HG03558 (cell line): ENCODE measurements at regions not wholly inside any gene's neighbourhood (a gene's known extent, or its start where the extent isn't known, plus 50 kb on each side); places are given as distances from the start of the nearest gene placed in this dataset.
"Not testable (repeated sequence)": the region's sequence is repeated elsewhere in the genome, so short reads cannot be mapped to it uniquely, and the experiment has no call there.

Source experiments
- ATAC-seq: cut with Tn5 transposase; IDR thresholded peaks from one replicate; pipeline ENCODE4 v1.9.1; 2021; ENCODE audit warnings: moderate number of reproducible peaks; ENCODE audit not compliant: unreplicated experiment; ENCODE audit errors: extremely low read depth

DNA sequence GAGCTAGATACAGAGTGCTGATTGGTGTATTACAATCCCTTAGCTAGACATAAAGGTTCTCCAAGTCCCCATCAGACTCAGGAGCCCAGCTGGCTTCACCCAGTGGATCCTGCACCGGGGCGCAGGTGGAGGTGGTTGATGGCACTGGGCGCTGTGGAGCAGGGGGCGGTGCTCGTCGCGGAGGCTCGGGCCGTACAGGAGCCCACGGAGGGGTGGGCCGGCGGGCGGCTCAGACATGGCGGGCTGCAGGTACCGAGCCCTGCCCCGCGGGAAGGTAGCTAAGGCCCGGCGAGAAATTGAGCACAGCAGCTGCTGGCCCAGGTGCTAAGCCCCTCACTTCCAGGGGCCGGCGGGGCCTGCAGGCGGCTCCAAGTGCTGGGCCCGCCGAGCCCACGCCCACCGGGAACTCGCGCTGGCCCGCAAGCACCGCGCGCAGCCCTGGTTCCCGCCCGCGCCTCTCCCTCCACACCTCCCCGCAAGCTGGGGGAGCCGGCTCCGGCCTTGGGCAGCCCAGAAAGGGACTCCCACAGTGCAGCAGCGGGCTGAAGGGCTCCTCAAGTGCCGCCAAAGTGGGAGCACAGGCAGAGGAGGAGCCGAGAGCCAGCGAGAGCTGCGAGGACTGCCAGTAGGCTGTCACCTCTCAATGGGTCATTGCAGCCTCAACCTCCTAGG, 96.4 kb upstream of the MYO10 start:
- not testable (repeated sequence) for ATAC-seq

- not testable (repeated sequence) for ATAC-seq
These were observed 98.9 kb upstream of the MYO10 start for GRCh38 chr5:17034992-17035391.

- ATAC-seq: no peak
These were observed 101.7 kb upstream of the MYO10 start for GRCh38 chr5:17037751-17038150.

GRCh38 chr5:17039170-17039569, 103.1 kb upstream of the MYO10 start:
- no peak for ATAC-seq

- ATAC-seq: no peak
These were observed 106.0 kb upstream of the MYO10 start for GRCh38 chr5:17042041-17042440.

DNA sequence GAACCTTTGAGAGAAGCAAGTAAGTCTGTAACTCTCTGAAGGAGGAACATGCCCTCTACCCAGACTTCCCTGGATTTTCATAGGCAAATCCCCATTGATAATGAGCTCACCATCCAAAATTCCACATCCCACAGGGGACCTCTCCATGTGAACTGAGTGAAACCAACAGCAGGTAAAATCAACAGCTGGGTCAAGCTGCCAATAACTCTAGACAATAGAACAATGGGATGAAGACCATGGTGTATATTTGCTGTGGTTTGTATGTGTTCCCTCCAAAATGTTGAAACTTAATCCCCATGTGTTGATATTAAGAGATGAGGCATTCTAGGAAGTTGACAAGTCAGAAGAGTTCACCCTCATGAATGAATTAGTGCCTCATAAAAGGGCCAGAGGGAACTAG, 110.2 kb upstream of the MYO10 start:
- no peak for ATAC-seq

DNA sequence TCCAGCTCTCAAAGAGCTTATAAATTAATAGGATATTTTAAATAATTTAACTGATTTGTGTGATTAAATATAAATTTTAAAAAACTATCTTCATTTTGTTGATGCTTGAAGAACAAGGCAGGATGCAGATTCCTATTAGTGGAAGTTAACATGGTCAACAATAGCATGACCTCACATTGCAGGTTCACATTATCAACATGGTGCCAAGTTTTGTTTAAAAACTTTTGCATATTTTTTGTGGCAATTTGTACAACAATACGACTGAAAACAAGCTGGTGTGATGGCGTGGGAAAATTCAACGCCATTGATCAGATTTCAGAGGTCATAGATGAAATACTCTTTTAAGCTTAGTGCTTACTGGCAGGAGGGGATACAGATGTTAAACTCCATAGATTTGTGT, 114.1 kb upstream of the MYO10 start:
- no peak for ATAC-seq

- no peak for ATAC-seq
These were observed 118.8 kb upstream of the MYO10 start for GRCh38 chr5:17054911-17055310.

- ATAC-seq: no peak
These were observed 120.1 kb upstream of the MYO10 start for GRCh38 chr5:17056141-17056631.

- no peak for ATAC-seq
These were observed 122.3 kb upstream of the MYO10 start for GRCh38 chr5:17058438-17058837.

GRCh38 chr5:17061973-17062470, 125.9 kb upstream of the MYO10 start:
- no peak for ATAC-seq

DNA sequence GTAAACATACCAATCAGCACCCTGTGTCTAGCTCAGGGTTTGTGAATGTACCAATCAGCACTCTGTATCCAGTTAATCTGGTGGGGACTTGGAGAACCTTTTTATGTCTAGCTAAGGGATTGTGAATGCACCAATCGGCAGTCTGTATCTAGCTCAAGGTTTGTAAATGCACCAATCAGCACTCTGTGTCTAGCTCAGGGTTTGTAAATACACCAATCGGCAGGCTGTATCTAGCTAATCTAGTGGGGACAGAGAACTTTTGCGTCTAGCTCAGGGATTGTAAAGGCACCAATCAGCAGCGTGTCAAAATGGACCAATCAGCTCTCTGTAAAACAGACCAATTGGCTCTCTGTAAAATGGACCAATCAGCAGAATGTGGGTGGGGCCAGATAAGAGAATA, 126.7 kb upstream of the MYO10 start:
- not testable (repeated sequence) for ATAC-seq

DNA sequence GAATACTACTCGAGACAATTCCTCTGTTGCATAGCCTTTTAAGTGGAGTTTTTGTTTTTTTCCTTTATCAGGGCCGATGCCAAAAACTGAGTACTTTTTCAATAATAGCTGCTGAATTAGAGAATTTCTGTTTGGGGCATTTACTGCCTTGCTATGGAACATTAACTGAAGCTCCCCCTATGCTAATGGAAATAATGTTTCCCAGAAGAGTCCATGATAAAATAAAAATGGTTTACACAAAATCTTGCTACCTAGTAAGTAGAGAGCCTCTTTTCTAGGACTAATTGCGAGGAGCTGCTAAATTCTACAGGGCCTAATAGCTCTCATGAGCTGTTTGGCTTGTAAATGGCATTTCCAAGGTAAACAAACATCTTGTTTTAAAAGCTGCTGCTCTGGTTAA, 128.2 kb upstream of the MYO10 start:
- no peak for ATAC-seq

DNA sequence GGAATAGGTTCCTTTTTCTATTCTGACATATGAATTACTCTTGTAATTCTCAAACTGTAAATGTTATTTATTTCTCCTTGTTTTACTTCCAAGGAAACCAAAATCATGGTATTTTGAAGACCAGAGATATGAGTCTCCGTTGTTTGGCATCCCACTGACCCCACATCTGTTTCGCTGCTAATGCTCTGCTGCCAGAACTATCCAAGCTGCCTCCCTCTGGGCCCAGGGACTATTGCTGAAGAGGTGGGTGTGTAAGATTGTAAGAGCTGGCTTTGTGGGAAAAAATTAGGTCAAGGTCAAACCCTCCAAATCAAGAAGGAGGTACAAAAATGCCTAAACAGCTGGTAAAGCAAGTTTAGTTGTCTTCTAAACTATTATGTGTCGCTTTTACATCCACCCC, 129.4 kb upstream of the MYO10 start:
- no peak for ATAC-seq

DNA sequence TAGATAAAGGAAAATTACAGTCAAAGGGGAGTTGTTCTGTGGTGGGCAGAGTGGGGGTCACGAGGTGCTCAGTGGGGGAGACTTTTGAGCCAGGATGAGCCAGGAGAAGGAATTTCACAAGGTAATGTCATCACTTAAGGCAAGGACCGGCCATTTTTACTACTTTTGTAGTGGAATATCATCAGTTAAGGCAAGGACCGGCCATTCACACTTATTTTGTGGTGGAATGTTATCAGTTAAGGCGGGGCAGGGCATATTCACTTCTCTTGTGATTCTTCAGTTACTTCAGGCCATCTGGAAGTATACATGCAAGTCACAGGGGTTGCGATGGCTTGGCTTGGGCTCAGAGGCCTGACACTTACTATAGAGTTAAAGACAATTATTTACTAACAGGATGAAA, 129.9 kb upstream of the MYO10 start:
- not testable (repeated sequence) for ATAC-seq

GRCh38 chr5:17067657-17068392, 131.7 kb upstream of the MYO10 start:
- ATAC-seq: no peak

- ATAC-seq: no peak
These were observed 134.0 kb upstream of the MYO10 start for GRCh38 chr5:17069995-17070511.

DNA sequence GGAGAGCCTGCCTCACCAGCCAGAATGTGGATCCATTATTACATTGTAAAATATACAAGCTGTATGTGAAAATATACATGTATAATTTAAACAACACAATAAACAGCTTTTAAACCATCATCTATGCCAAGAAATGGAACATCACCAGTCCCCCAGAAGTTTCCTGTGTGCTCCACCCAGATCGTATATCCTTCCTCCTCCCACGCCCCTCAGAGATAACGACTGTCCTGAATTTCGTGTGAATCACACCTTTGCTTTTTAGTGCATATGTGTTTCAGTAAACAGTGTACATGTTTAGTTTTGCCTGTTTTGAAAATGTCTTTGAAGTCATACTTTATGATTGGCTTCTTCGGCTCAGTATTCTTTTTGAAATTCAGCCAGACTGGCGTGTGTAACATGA, 134.6 kb upstream of the MYO10 start:
- ATAC-seq: no peak

DNA sequence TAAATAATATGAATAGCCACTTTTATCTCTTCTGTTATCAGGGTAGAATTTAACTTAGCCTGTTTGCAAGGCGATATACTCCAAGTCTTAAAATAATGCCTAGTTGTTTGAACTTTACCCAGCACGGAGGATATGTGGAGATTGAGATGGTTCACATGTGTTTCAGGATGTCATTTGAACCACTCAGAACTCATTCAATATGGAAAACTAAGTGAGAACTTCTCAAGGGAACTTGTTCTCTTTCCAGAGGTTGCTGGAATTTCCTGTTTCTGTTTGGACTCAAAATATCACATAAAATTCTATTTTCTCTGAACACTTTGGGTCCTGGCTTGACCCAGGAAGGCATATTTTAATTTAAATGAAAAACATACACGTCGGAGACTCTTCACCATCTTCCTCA, 139.1 kb upstream of the MYO10 start:
- ATAC-seq: no peak

GRCh38 chr5:17076272-17076671, 140.2 kb upstream of the MYO10 start:
- no peak for ATAC-seq

DNA sequence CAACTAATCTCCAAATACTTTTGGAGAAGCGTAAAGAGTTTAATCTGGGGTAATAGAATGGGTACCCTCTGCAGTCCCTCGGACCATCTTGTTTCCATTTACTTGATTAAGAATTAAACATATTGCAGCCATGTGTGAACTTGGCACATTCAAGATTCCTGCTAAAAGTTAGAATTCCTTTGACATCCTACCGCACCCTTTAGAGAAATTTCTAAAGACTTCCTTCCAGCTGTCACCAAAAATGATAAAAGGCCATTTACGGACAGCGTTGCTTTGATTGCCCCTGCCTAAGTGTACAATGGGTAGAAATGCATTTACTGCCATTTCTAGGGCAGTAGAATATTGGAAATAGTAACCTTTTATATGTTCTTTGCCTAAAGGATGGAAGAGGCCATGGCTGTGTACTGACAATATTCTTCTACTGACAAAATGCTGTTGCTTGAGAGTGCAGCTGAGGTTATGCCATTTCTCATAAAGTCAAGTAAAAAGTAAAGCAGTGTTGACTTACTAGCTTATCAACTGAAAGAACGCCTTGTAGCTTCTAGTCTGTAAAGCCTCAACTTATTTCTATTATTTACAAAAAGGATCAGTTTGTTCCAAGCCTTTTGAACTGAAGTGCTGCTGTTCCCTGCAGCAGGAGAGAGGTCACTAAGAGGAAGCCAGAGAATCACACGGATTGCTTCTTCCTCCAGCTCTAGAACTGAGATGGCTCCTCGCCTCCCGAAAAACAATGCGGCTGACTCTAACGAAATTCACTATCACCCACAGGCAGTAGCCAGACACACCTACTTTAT, 139.8 kb upstream of the BASP1 start:
- ATAC-seq: no peak
